Activated CD4-positive, alpha-beta T cell treated with anti-CD3 and anti-CD28 coated beads, Interleukin-2, Interleukin-6, amounts not matched to agents 100 ng/mL and 50 ng/mL, durations not matched to agents 16 hours and 8 hours (primary cell): ENCODE measurements at regions not wholly inside any gene's neighbourhood (a gene's known extent, or its start where the extent isn't known, plus 50 kb on each side); places are given as distances from the start of the nearest gene placed in this dataset.

Experiments
- DNase-seq: peaks from one replicate; pipeline ENCODE4 v3.0.0-alpha.2; 2020

GRCh38 chr13:31964168-31964567 is 67.4 kb upstream of the FRY start:
- DNase-seq: no peak

DNA sequence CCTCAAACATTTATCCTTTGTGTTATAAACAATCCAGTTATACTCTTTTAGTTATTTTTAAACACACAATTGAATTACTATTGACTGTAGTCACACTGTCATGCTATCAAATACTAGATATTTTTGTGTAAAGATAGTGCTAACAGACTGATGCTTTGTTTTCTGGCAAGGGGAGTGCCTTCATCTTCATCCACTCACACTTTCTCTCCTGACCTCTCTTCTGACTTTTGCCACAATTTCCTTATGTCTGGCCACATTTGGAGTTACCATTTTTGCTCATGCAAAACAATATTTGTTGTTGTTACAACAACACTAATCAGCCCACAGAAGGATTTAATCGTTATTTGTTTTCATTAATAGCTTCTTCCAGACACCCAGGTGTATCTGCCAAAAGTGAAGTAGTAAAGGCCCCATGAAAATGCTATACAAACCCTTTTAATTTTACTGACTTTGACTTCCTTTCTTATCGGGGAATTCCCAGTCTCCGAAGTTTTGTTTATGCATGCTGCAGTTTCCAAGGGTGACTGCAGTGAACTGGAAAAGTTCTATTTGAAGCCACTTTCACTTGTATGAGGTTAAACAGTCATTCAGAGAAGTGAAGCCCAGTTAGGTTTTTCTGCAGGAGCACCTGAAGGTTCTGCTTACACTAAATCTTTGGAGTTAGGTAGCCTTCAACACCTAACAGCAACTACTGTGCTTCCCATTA is 66.1 kb upstream of the FRY start:
- peak; percentile 6 for DNase-seq

GRCh38 chr13:31967155-31967554 is 64.4 kb upstream of the FRY start:
- DNase-seq: no peak

DNA sequence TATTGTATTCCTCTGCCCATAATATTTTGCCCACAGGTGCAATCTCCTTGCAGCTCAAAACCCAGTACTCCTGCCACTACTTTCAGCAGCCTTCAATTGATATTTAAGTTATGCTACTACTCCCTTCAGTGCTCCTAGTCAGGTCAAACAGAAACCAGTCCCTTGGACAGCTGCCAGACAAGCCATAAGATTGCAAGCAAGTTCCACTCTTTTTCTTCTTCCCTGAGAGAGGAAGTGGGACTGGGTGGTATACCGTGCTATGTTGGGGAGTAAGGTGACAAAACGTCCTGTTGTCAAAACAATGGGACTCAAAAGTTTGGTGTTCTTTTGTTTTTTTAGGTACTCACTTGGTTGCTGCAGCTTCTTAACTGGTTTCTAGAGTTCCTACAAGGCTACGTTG is 63.1 kb upstream of the FRY start:
- DNase-seq: no peak

- DNase-seq: no peak
These were observed 61.2 kb upstream of the FRY start for GRCh38 chr13:31970231-31970930.

GRCh38 chr13:31972453-31972852 is 59.1 kb upstream of the FRY start:
- no peak for DNase-seq

- no peak for DNase-seq
These were observed 53.6 kb upstream of the FRY start for GRCh38 chr13:31978021-31978420.

DNA sequence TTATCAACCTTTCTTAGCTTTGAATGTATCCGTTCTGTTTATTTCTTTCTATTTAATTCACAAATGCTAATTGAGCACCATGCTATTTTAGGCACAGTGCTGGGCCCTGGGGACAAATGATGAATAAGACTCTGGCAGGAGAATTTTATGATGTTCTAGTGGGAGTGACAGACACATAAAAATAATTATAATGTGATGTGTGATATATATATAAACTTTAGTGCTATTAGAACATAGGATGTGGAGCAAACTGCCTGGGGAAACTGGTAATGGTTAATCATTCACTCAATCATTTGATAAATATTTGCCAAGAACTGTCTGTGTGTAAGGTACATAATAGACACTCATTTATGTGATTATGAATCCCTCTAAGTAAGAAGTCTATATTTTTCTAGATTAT is 50.7 kb upstream of the FRY start:
- DNase-seq: no peak
